Dedifferentiated amniotic fluid mesenchymal stem cell (primary cell): ENCODE measurements at regions not wholly inside any gene's neighbourhood (a gene's known extent, or its start where the extent isn't known, plus 50 kb on each side); places are given as distances from the start of the nearest gene placed in this dataset.

Experiments
- DNase-seq: peaks from one replicate; pipeline ENCODE4 v3.0.0-alpha.2; 2016; ENCODE audit errors: extremely low spot score

- DNase-seq = no peak
Observed at GRCh38 chr4:125801373-125801772, 486.6 kb downstream of the FAT4 start.

DNA sequence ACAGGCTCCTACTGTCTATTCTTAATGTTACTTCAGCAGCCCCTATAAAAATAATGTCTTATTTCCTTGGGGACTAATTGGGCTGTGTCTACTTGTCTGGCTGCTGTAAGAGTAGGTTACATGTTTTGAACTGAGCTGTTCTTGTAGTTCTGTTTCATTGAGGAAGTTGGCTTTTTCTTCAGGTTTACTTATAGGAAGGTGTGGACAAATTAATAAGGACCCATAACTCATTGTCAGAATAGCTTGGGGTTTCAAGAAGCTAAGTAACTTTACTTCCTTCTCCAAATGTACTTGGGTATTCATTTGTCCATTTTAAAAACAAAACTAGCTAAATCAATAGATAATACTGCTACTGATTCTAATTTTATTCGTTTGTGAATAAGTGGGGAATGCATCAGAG lies 487.2 kb downstream of the FAT4 start:
- no peak for DNase-seq

- DNase-seq = no peak
Observed at GRCh38 chr4:125808022-125808421, 493.3 kb downstream of the FAT4 start.

GRCh38 chr4:125808570-125808969 lies 493.8 kb downstream of the FAT4 start:
- no peak for DNase-seq

DNA sequence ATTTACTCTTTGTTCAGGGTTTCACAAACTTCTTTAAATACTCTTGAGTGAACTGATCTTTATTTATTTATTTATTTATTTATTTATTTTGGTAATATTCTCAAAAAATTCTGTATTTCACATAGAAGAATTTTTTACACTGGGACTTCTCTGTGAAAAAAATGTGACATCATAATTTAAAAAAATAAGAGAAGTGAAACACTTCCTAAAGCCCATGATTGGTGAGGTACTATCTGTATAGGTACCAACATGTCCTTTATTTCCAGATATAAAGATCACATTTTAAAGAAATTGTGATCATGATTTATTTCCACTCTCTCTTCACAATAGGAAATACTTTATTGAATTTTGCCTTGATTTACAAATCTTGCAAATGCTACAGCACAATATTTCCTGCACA lies 497.1 kb downstream of the FAT4 start:
- no peak for DNase-seq

DNA sequence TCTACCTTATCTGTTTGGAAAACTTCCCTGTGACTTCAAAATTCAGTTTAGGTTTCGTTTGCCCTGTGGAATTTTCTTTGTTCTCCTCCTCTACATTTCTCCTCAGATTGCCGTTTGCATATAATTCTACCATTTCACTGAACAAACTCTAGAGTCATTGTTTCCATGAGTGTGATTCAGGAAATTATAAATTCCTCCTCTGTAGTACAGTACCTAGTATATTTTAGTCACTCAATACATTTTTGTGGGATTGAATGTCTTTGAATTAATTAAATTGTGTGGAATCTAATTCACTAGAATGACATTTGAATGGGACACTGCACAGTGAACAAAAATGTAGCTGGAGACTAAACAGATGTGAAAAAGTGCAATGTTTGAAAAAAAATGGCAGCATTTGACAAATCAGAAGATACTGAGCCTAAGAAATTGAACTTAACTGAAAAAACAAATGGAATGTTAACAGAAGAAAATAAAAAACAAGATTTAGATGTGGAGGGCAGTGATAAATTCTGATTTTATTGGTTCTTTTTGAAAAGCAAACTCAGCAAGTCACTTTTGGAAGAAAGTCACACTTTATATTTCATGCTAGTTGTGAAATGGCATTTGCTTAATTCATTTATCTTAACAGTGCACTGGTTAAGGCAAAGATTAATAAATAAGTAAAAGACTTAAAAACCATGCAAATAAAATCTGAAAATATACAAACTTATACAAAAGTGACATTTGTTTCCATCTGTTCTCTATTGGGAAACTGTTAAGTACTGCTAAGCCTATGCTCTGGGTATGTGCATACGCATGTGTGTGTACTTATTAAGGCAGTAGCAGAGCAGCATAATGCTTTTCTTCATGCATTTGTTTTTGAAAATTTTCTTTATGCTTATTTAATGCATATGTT lies 512.3 kb downstream of the FAT4 start:
- DNase-seq = no peak

GRCh38 chr4:125827696-125828052 lies 512.9 kb downstream of the FAT4 start:
- no peak for DNase-seq

GRCh38 chr4:125828346-125828745 lies 513.6 kb downstream of the FAT4 start:
- DNase-seq = no peak

DNA sequence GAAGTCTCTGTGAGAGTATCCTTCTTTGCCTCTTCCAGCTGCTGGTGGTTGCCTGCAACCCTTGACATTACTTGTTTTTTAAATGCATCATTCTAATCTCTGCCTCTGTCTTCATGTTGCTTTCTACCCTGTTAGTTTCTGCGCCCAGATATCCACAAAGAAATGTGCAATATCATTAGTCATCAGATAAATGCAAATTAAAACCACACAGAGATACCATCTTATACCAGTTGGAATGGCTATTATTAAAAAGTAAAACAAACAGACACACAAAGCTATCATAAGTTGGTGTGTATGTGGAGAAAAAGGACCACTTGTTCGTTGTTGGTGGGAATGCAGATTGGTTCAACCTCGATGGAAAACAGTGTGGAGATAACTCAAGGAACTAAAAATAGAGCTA lies 517.4 kb downstream of the FAT4 start:
- DNase-seq = no peak

- no peak for DNase-seq
Observed at GRCh38 chr4:125836597-125837195, 521.9 kb downstream of the FAT4 start.

DNA sequence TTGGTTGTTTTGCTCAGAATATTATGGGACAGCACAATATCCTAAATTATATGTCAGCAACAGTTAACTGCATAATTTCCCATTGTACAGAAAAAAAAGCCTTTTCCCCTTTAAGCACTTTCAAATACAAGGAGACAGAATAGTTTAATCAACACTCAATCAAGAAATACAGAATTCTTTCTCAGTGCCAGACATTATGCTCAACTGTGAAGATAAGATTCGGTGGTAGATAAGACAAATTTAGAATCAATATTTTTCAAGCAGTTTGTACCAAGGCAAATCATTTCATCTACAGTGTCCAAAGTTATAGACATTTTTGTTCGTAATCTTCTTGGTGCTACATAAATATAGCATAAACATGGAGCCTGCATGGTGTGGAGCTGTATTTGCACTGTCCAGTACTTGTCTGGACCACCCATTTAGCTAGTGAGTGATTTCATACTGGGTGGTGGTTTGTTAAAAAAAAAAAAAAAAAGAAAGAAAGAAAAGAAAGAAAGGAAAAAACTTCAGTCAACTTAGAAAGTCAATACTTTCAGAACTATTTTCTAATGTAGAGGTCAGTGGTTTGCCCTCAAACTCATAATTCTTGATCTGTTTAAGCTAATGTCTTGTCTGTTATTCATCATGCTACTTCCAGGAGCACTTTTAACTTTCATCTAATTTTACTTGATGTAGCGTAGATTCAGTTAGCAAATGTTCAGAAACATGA lies 522.9 kb downstream of the FAT4 start:
- DNase-seq = no peak

- no peak for DNase-seq
Observed at GRCh38 chr4:125838202-125838601, 523.4 kb downstream of the FAT4 start.

DNA sequence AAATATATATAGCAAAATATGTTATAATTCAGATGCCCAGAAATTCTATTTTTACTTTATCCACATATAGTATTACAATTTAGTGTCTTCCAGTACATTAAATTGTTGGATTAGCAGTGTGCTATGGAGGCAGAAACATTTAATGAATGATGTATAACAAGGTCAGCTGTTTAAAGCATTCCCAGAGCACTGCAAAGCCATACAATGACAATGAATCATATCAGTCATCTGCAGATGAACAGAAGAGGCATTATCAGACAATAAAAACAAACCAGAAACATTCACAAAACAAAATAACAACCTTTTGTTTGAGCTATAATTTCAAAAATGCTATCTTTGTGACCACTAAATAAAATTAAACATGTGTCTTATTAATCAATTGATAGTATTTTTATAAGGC lies 524.2 kb downstream of the FAT4 start:
- no peak for DNase-seq

DNA sequence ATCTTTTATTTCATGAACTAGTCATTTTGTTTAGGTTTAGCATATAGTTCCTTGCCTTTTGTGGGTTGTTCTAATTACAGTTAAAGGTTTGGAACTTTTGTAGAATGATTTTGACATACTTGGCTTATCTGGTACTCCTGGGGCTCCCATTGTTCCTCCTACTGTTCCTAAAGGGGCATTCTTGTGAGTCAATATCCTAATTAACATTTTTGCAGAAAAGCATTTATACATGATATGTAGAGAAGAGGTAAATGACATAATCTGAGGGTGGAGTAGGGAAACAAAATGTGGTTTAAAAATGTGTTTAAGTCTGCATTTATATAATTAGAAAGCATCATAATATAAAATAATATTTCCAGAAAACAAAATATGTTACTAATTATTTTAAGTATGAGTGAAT lies 529.2 kb downstream of the FAT4 start:
- no peak for DNase-seq

- no peak for DNase-seq
Observed at GRCh38 chr4:125847518-125847917, 532.8 kb downstream of the FAT4 start.

DNA sequence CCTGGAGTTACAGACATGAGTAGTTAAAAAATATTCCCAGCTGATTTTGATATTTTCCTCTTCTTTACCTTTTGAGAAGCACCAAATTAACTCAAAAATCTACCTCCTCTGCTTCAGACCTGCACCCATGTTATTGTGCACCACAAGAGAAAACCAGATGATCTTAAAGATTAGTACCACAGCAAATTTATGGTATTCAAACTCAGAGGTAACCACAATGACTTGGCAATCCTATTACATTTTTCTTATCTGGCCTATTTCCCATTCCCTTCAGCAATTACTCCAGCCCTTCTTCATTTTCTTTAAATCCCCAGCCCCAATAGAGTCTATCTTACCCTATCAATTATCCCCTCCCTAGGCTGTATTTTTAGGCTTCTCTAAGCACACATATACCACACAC lies 535.1 kb downstream of the FAT4 start:
- peak; percentile 77 for DNase-seq

DNA sequence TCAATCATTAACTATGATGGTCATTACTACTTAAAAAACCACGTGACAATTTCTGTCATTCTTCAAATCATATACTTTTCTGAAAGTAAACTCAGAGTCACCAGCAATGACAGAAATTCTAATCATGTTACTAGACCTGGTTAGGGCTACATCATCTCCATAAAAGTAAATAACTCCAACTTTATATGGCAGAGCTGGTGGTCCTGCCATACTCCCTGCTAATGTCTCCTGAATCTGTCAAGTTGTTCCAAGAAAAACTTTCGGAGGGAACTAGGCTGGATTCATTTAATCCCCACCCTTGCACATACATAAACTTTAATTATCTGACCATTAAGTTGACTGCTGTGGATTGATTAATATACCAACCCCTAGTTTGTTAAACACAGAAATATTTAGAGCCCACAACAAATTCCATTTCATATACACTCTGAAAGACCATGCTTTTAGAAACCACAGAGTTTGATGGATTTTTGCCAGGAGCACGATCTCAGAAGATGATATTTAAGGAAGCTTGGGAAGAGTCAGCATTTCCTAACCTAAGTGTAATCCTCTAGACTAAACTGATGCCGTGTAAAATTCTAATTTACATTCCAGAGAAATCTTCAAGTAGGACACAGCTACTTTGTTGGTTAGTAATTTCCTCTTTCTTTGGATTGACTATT lies 577.0 kb downstream of the FAT4 start:
- peak; percentile 88 for DNase-seq

DNA sequence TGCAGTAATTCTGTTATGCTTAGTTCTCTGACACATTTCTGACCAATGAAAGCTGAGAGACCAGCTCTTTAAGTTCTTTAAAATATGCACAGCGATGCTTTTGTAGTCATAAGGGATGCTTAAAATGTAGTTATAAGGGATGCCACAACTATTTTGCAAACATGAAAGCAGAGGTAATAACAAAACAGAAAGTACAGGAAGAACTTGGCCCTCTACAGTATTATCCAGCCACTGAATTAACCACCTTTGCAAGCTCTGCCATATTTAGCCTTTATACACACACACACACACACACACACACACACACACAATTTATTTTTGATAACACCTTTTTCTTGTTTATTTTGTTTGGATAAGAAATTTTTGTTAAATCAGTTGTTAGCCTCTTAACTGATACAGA lies 590.0 kb downstream of the FAT4 start:
- no peak for DNase-seq

DNA sequence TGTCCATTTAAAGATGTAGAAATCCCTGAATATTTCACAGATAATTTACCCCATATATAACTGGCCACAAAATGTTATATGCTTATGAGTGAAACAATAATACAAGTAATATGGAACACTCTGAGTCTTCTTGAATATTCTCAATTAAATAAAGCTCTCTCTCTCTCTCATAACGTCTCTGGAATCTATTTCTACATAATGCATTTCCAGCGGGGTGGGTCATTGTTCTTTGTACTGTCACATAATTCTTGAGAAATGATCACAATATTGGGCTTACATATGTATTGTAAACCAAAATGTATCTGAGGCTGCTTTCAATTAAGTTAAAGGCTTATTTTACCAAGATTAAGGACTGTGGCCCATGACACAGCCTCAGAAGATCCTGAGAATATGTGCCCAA lies 596.3 kb downstream of the FAT4 start:
- no peak for DNase-seq

GRCh38 chr4:125911481-125911880 lies 596.7 kb downstream of the FAT4 start:
- DNase-seq = no peak

GRCh38 chr4:125917559-125917958 lies 602.8 kb downstream of the FAT4 start:
- no peak for DNase-seq

- no peak for DNase-seq
Observed at GRCh38 chr4:125928652-125929051, 613.9 kb downstream of the FAT4 start.
